GM19238 (cell line): ENCODE measurements at regions not wholly inside any gene's neighbourhood (a gene's known extent, or its start where the extent isn't known, plus 50 kb on each side); places are given as distances from the start of the nearest gene placed in this dataset.

Source experiments
- DNase-seq: peaks from one replicate; pipeline ENCODE4 v3.0.0; 2011; ENCODE audit warnings: low spot score; ENCODE audit not compliant: insufficient read length

DNA sequence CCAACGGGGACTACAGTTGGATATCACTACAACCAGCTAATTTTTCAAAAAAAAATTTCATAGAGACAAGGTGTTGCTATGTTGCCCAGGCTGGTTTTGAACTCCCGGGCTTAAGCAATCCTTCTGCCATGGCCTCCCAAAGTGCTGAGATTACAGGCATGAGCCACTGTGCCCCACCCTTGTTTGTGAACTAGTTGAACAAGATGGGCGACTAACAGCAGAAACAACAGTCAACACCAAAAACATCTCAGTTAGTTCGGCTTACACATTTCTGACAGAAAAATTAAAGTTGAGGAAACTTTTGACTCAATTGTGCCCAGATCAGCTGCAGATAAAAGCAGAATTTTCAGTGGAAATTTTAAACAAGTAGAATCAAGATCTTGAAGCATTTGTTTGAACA is 470.1 kb downstream of the TLE4 start:
- DNase-seq, result no peak

DNA sequence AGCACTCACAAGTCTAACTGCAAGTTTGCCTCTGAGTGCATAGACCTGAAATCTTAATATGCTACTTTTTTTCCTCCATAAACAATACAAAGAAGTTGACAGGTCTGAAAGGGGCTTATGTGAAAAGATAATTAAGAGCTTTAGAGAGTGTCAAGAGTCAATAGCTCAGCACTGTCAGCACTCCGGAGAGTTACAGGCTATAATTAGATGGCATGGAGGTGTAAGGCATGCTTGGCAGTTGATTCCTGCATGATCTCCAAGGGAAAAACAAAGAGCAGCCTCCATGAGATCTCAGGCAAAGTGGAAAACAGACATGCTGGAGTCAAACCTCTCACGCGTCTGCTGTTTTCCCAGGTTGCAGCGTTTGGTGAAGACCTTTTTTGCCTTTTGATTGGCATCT is 468.7 kb downstream of the TLE4 start:
- no peak for DNase-seq

DNA sequence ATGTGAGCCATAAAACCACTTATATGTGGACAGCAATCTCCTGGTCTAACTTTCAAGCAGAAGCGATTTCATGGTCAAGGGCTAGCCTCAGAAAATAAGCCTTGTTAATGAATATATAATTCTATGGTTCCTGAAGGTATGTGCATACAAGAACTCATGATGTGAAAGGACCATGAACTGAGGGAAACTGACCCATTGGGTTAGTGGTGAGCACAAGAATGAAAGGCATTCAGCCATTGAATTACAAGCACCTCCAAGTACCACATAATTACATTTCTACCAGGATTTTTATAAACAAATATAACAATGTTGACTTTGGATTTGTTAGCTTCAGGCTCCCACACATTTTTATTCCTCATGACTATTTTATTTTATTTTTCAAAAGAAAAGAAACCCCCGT is 459.0 kb downstream of the TLE4 start:
- no peak for DNase-seq

DNA sequence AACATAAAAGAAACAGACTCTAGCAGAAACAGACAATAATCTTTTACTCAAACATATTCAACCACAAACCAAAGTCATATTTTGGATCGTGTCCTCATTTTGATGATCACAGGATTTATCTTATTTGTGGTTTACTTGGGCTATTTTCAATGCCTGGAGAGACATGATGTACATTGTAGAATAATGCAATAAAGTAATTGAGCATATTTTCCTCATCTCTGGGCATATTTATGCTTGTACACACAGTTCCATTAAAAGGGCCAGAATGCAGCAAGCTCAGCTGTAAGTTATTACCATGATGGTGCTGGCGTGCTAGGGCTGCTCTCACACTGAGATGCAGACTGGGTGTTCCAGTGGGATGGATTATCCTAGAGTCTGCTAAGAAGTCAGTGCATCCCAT is 456.7 kb downstream of the TLE4 start:
- no peak for DNase-seq

DNA sequence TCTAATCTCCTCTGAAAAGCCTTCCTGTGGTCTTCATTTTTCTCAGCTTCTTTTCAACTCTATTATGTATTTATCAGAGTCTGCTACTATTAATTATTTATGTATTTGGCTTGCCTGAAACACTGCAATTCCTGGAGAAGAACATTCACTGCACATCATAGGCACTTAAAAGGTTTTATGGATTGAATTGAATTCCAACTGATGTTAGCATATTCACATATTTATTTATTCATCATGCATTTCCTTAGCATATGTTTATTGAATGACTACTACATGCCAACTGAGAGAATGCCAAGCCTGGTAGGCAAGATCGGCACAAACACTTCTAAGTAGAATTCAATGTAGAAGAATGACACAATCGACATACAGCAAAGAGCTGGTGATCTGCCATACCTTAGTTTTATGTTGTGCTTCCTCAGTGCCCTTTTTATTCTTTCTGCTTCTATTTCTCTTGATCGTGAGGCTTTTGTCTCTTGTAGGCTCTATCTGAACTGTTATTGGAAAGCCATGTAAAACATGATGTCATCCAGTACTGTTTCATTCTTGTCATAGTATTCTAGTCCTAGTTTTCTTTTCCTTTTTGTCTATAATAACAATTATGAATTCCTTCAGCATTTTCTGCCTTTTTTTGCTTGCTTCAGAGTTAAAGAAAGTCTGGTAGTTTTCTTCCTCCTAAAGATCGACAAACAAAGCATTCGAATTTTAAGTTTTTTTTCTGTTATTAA is 454.2 kb downstream of the TLE4 start:
- no peak for DNase-seq

DNA sequence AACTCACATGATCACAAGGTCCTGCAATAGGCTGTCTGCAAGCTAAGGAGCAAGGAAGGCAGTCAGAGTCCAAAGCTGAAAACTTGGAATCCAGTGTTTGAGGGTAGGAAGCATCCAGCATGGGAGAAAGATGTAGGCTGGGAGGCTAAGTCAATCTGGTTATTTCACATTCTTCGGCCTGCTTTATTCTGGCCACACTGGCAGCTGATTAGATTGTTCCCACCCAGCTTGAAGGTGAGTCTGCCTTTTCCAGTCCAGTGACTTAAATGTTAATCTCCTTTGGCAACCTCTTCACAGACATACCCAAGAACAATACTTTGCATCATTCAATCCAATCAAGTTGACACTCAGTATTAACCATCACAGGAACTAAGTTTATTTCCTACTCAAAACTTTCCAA is 453.4 kb downstream of the TLE4 start:
- no peak for DNase-seq

DNA sequence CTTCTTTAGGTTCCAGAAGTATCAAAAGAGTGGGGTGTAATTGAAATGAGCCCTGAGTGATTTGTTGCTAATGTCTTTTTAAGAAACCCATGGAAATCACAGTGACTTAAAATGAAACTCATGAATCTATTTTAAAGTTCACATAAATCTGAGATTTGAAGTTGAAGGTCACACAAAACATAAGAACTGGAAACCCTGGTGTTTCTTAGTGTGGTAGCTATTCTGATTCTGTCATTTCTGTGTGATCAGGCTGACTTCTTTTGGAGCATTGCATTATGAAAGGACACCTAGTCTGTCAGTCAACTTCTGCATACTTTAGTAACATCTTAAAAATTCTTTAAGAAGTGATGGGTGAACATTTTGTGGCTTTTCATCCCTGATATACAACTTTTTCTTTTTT is 448.8 kb downstream of the TLE4 start:
- no peak for DNase-seq

DNA sequence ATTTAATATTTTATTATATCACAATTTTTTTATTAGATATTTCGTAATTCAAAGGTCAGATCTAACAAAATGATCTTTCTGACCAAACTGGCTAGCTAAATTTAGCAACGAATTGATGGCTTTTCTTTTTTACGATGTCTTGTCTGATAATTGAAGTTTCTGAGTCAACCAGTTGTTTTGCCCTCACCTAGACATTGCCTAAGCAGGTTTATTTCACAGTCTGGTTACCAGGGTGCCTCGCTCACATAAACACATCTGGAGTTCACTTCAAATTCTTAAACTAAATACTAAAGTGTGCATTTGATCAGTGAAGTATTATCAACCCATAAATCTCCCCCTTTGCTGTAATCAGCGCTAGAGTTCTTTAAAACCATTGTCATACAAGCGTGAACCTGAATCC is 448.3 kb downstream of the TLE4 start:
- DNase-seq, result no peak

DNA sequence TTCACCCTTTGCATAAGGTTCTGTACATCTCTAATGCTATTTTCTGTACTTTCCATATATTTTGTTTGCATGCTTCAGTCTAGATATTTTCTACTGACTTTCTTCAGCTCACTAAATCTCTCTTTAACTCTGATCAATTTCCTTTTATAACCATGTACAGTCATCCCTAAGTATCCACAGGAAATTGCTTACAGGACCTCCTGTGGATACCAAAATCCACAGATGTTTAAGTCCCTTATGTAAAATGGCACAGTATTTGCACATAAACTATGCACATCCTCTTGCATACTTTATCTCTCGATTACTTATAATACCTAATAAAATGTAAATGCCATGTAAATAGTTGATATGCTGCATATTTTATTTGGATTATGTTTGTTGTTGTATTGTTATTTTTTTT is 442.1 kb downstream of the TLE4 start:
- DNase-seq, result no peak

DNA sequence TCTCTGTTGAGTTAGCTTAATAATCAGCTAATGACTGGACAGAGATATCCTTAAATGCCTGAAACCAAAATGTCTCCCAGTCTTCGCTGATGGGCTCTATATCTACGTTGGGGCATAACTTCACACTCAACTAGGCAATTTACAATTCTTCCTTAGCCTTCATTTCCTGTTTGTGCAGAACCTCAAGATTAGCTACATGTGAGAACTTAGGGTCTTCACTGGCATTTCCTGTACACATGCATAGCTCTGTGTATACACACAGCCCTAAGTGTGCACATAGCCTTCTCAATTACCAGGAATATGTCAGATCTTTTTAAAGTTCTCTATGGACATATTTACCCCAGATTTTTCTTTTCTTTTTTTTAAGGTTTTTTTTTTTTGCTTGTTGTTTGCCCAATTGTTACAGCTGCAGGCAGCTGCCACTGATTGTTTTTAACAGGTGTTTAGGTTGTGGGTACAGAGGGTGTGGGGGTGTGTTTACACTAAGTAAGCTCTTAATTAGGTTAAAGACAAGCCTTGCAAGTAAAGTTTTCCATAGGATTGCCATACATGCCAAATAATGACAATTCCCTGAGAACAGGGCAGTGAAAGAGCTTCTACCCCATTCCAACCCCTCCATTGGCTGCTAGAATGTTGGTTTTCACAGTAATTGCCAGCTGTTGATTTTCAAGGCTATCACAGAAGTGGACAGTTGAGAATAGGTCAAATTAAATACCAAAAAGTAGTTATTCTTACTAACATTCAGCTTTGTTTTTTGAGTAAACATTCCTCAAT is 441.0 kb downstream of the TLE4 start:
- DNase-seq, result no peak

DNA sequence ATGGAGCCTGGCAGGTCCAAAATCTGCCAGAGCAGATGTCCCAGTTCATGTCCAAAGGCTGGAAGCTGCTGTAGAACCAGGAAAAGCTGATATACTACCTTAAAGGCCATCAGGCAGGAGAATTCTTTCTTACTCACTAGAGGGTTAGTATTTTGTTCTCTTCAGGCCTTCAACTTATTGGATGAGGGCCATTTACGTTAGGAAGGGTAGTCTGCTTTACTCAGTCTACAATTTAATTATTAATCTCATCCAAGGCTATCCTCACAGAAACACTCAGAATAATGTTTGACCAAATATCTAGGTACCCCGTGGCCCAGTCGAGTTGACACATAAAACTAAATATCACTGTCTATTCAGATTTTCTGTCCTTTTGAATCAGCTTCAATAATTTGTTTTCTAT is 437.4 kb downstream of the TLE4 start:
- no peak for DNase-seq

DNA sequence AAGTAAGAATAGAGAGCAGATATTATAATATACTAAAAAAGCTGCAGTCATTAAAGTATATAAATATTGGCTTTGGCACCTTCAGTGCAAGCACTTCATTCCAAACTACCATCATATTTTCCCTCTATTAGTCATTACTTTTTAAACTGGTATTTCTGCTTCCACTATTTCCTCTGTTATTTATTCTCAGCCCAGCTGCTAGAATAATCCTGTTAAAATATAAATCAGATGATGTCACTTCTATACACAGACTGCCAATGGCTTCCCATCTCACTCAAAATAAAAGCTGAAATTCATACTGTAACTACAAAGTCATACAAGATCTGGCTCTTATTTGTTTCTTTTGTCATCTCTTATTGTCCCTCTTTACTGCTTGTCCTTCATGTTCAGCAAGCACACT is 432.9 kb downstream of the TLE4 start:
- no peak for DNase-seq

DNA sequence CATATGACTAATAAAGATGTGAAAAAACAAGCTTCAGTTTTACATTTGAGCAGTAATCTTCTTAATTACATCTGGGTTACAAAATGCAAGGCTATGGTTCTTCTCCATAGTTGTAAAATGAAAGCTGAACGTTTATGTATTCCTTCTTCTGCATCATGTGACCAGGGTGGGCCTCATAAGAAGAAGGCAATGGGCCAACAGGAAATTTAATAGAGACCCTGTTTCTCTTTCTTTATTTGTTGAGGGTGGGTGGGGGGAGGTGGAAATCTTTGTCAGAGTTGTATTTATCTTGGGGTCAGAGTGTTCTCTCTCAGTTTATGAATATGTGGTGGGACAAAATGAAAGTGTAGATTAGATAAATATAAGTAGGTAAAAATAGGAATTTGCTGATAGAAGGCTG is 418.8 kb downstream of the TLE4 start:
- DNase-seq, result no peak

DNA sequence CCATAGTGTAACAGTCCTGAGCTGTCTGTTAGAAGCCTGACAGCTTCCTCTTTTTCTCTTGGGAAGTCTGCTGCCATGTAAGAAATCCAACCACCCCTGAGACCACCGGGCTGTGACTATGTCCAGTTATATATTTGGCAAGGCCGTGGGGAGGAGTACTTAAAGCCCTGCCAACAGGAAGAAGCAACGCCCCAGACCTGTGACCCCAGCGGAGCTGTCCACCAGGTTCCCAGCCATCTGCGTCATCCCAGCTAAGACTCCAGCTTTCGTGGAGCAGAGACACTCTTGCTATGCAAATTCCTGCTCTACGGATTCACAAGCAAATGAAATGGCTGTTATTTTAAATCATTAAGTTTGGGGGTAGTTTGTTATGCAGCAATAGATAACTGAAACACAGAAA is 417.3 kb downstream of the TLE4 start:
- no peak for DNase-seq

DNA sequence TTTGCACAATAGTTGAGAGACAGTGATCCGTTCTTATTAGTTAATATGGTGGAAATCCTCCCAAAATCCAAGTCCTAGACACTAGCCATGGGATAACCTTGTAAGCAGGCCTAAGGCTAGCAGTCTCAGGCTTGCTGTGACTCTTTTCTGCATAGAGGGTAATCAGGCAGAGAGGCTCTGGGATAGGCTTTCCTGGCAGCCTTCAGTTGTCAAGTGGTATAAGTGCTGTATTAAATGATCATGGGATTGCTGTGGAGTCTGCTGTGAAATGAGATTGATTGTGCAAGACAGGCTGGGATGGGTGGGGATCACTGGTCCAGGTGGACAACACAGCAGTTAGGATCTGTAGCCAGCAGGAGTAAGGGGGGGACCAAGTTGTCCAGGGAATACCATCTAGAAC is 416.4 kb downstream of the TLE4 start:
- no peak for DNase-seq

DNA sequence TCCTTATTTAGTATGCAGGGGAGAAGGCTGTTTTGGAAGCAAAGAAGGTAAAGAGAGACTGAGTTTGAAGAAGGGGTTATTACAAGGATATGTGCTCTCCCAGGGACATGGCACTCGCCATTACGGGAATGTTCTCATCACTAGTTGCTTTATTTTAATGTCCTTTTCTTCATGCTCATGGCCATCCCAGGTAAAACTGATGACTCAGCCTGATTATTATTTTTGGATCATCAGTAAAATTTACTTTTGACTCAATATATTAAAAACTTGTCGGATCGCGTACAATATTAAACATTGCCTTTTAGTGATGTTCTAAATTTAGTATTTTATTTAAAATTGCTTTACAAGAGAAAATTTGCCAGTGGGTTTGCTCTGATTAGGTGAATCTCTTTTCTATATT is 414.7 kb downstream of the TLE4 start:
- no peak for DNase-seq

DNA sequence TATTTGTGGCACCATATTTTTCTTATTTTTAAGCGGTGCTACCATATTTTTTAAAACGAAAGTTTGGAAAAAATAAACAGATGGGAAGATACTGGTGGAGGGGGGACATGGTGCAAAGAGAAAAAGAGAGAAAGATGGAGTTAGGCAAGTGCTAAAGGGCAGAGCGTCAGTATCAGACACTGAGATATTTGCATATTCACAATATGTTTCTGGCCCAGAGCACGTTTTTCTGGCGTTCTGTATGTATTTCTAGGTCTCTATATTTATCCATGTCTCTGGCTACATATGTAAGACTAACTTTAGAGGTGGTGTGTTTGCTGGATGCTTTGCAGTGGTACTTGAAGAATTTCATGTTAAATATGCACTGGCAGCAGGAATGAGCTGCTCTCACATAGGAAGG is 414.0 kb downstream of the TLE4 start:
- DNase-seq, result no peak

DNA sequence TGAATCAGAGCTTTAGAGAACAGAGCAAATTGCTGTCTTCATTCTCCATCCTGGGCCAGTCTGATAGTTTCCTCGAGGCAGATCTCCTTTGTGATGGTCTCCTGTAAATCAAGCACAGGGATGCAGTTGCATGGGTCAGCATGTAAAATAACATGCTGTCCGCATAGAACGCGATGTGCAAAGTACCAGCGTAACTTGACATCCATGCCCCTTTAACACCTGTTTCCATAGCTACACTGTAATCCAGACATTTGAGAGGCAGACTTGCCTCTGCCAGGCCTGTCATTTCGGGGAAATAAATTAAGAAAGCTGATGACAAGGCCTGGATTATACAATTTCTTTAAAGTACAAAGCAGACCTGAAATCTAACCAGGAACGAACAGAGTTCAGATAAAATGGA is 413.5 kb downstream of the TLE4 start:
- no peak for DNase-seq

DNA sequence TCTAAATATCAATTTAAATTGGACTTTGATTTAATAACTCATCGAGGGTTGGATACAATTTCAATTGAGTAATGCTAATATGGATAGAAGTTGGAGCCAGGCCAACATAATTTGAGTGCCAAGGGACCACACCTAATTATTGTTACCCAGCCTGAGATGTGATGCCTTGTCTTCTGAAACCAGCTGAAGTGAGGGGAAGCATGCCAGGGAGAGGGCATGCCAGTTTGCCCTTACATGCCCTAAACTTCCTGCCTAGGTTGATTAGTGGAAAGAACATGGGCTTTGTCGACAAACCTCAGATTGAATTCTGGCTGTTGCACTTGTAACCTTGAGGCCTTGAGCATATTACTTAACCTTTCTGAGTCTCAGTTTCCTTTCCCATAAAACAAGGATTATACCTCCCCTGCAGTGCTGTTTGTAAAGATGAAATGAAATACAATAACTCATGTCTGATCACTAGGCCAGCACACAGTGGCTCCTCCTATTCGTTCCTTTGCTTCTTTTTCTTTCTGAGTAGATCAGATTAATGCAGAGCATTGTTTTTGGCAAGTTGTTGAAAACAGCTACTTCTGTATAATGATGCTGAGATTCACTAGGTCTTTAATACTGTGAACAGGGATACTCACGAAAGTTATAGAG is 412.8 kb downstream of the TLE4 start:
- no peak for DNase-seq

DNA sequence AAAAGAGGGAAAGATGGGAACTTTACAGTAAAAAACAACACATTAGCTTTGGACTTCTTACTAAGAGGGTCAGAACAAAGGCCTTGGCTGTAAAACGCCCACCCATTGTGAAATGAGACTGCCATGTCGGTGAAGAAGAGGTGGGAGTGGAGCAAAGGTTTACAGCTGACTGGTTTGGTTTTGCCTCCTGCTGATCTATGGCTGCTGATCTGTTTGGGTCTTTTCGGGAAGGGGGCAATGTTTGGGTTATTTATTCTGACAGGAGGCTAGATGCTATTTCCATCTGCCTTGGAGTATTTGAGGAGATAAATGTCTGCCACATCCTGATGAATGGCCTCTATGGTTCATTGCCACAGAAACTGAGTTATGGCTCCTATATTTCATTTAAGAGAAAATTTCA is 408.7 kb downstream of the TLE4 start:
- no peak for DNase-seq

DNA sequence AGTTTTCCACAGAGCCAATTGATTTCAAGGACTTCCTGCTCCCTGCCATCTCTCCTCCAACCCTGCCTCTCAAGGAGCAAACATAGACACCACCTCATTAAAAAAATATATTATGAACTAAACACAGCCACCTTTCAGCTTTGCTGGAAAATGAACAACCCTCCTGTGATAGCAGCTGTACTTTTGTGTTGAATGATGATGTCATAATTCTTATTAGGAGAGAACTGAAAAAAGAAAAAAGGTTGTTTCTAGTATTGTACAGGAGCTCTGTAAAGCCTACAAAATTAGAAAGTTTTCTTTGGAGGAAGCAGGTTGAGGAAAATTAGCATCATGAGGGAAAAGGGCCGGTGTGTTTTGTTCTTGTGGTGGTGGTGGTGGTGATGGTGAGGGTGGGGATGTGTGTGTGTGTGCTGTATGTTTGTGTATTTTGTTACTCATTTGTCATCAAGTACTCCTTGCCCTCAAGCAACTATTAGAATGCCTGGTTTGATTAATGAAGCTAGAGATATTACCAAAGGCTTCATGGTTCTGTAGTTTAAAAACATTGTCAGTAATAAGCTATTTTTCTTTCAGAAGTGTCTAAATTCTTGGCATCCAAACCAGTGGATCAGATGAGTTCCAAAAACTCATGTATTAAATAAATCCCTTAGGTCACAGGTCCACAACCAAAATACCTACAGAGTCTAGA is 405.9 kb downstream of the TLE4 start:
- DNase-seq, result no peak

DNA sequence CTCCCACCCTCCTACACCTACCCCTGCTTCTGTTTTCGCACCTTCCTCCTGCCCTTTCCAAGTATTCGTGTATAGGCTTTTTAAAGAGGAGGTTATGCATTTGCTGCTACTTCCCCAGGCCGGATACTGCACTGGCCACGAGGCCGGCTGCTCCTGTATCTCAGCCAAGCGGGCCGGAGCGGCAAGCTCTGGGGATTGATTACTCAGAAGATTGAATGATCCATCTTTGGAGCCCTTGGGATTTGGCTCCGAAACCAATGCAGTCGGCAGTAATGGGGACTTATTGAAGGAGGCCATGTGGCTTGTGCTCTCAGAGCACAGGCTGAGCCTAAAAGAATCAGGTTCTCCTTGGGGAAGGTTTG is 405.3 kb downstream of the TLE4 start:
- no peak for DNase-seq
